ENCODE measurements at regions not wholly inside any gene's neighbourhood (a gene's known extent, or its start where the extent isn't known, plus 50 kb on each side); places are given as distances from the start of the nearest gene placed in this dataset.
"Not testable (repeated sequence)": the region's sequence is repeated elsewhere in the genome, so short reads cannot be mapped to it uniquely, and the experiment has no call there.

GRCh38 chr16:52731219-52731875, 184.4 kb upstream of the TOX3 start:
- FAIRE-seq (no peak), DNase-seq (ENCODE audit: low spot score) (no peak)

GRCh38 chr16:52729731-52730130, 182.8 kb upstream of the TOX3 start:
- FAIRE-seq: no peak
- DNase-seq (ENCODE audit: low spot score): no peak

- no peak for DNase-seq (ENCODE audit: low spot score)
- FAIRE-seq: no peak
Measured at GRCh38 chr16:52727849-52728248, 180.9 kb upstream of the TOX3 start.

- FAIRE-seq: no peak
Measured at GRCh38 chr16:52727441-52727840, 180.5 kb upstream of the TOX3 start.

GRCh38 chr16:52725461-52725860, 178.5 kb upstream of the TOX3 start:
- FAIRE-seq: no peak
- DNase-seq (ENCODE audit: low spot score): no peak

More at GRCh38 chr16:52727441-52727840, 180.5 kb upstream of the TOX3 start:
- DNase-seq (ENCODE audit: low spot score): no peak

- no peak for FAIRE-seq
- no peak for DNase-seq (ENCODE audit: low spot score)
Measured at GRCh38 chr16:52725043-52725442, 178.1 kb upstream of the TOX3 start.

GRCh38 chr16:52721331-52721730, 174.4 kb upstream of the TOX3 start:
- DNase-seq (ENCODE audit: low spot score): no peak
- FAIRE-seq: no peak

- no peak for FAIRE-seq
- DNase-seq (ENCODE audit: low spot score): no peak
Measured at GRCh38 chr16:52718046-52718445, 171.1 kb upstream of the TOX3 start.

- FAIRE-seq (no peak), DNase-seq (ENCODE audit: low spot score) (no peak)
Measured at GRCh38 chr16:52713740-52714139, 166.8 kb upstream of the TOX3 start.

GRCh38 chr16:52709306-52709705, 162.4 kb upstream of the TOX3 start:
- DNase-seq (ENCODE audit: low spot score): no peak
- FAIRE-seq: no peak

GRCh38 chr16:52708476-52708875, 161.5 kb upstream of the TOX3 start:
- DNase-seq (ENCODE audit: low spot score): no peak
- no peak for FAIRE-seq

- FAIRE-seq: no peak
- DNase-seq (ENCODE audit: low spot score): no peak
Measured at GRCh38 chr16:52707676-52708337, 160.9 kb upstream of the TOX3 start.

- DNase-seq (ENCODE audit: low spot score) (no peak), FAIRE-seq (no peak)
Measured at GRCh38 chr16:52705122-52705521, 158.2 kb upstream of the TOX3 start.

- no peak for DNase-seq (ENCODE audit: low spot score)
- no peak for FAIRE-seq
Measured at GRCh38 chr16:52697971-52698370, 151.0 kb upstream of the TOX3 start.

GRCh38 chr16:52696126-52696525, 149.2 kb upstream of the TOX3 start:
- no peak for DNase-seq (ENCODE audit: low spot score)
- no peak for FAIRE-seq

GRCh38 chr16:52690468-52690867, 143.5 kb upstream of the TOX3 start:
- FAIRE-seq (no peak), DNase-seq (ENCODE audit: low spot score) (no peak)

- no peak for FAIRE-seq
- DNase-seq (ENCODE audit: low spot score): no peak
Measured at GRCh38 chr16:52680993-52681392, 134.1 kb upstream of the TOX3 start.

- FAIRE-seq (no peak), DNase-seq (ENCODE audit: low spot score) (no peak)
Measured at GRCh38 chr16:52677501-52677900, 130.6 kb upstream of the TOX3 start.

- FAIRE-seq: no peak
- no peak for DNase-seq (ENCODE audit: low spot score)
Measured at GRCh38 chr16:52676959-52677358, 130.0 kb upstream of the TOX3 start.

- DNase-seq (ENCODE audit: low spot score) (no peak), FAIRE-seq (no peak)
Measured at GRCh38 chr16:52671590-52671989, 124.6 kb upstream of the TOX3 start.

GRCh38 chr16:52657924-52658323, 111.0 kb upstream of the TOX3 start:
- FAIRE-seq (no peak), DNase-seq (ENCODE audit: low spot score) (no peak)

- not testable (repeated sequence) for DNase-seq (ENCODE audit: low spot score); FAIRE-seq
Measured at GRCh38 chr16:52655916-52656315, 109.0 kb upstream of the TOX3 start.

- not testable (repeated sequence) for DNase-seq (ENCODE audit: low spot score); FAIRE-seq
Measured at GRCh38 chr16:52655156-52655555, 108.2 kb upstream of the TOX3 start.
